ENCODE measurements at regions not wholly inside any gene's neighbourhood (a gene's known extent, or its start where the extent isn't known, plus 50 kb on each side); places are given as distances from the start of the nearest gene placed in this dataset.
A peak's percentile ranks its signal among the peaks of the same experiment; 100 is the strongest.

- DNase-seq, result no peak
Observed at GRCh38 chr16:13553453-13553985, 366.4 kb upstream of the ERCC4 start.

GRCh38 chr16:13554005-13554404, 365.9 kb upstream of the ERCC4 start:
- DNase-seq, result no peak

DNA sequence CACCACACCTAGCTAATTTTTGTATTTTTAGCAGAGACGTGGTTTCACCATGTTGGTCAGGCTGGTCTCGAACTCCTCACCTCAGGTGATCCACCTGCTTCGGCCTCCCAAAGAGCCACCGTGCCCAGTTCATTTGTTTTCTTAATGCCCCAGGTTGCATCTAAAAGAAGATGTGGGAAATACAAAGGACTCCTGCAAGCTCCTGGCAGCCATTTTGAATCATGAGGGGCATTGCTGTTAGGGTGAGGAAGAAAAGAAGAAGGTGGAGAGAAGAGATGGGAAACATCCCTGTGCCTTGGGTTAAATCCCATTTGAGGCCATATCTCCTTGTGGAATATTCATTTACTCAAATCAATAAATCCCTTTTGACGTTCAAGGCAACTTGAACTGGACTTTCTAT, 365.3 kb upstream of the ERCC4 start:
- DNase-seq, result no peak

GRCh38 chr16:13557418-13557817, 362.5 kb upstream of the ERCC4 start:
- DNase-seq, result no peak

DNA sequence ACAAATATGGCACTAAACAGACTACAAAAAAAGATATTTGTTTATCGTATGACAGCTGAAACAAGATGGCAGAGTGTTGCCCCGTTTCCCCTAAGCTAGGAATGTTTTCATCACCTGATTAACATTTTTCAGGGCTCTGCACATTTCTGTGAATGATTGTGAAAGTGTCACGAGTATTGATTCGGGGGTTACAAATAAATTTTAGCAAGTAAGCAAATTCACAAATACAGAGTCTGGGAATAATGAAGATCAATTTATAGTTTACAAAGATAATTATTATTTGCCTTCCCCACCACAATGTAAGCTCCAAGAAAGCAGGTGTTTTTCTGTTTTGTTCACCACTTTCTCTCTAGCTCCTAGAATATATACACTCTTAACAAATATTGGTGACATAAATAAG, 361.2 kb upstream of the ERCC4 start:
- no peak for DNase-seq

- DNase-seq, result no peak
Observed at GRCh38 chr16:13559624-13560023, 360.3 kb upstream of the ERCC4 start.

GRCh38 chr16:13560151-13560550, 359.8 kb upstream of the ERCC4 start:
- no peak for DNase-seq

DNA sequence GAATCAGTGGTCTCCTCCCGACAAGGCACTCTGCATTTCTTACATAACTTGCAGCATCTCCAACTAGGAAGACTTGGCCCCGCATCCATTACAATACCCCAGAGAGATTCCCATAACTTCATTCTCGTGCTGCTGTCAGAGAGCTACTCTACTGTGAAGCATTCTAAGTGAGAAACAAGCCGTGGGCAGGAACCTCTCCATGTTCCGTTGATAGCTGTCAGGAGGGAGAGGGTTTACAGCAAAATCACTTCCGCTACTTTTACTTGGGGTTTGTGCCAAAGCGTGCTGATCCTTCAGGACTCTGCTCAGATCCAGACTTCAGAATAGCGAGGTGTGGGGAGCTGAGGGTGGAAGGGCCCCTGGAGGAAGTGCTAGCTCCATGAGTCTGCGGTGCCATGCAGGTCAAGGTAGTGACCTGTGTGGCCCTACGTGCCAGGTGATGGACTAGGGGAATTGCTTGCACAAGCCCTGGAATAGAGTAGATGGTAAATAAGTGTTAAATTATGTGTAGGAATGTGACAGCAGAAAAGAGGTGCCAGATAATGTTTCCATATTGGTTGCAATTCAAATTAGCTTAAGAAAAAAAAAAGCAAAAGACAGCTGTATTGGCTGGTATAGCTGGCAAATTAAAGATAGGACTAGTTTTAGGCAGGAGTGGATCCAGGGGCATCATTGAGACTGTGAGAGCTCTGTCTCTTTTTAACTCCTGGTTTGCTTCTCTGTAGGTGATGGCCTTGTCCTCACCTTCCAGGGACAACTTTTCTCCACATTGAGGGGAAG, 358.5 kb upstream of the ERCC4 start:
- DNase-seq, result no peak

- DNase-seq, result no peak
Observed at GRCh38 chr16:13568803-13569202, 351.2 kb upstream of the ERCC4 start.

DNA sequence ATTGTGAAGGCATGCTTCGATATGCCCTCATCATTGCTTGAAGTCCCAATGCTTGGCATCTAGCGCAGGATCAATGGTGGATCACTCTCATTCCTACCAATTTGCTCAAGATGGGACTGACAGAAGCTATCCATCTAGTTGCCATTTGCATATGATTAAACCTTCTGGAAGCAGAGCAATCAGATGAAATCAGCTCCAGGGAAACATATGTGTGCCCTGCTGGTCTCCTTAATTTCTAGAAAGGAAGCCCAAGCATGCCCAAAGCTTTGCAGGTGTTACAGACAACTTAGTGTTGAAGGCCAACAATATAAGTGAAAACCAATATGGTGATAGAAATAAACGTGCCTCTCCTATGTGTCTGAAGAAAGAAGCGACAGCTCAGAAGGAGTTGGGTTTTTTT, 350.0 kb upstream of the ERCC4 start:
- no peak for DNase-seq

GRCh38 chr16:13571036-13571435, 348.9 kb upstream of the ERCC4 start:
- no peak for DNase-seq

DNA sequence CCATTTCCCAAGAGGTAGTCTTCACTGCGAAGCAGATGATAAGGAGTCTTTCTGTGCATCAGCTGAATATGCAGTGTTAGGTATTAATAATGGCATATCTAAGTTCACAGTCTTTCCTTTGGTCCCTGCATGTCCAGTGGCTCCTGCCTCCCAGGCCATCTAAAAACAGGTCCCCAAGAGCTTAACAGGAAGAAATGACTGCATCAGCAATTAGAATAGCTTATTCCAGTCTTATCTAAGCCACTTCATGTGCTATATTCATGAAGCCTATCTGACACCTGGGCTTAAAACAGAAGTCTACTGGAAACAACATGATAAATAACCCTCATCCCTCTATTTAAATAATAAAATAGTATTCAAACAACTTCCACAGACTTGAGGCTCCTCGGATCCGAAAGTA, 346.1 kb upstream of the ERCC4 start:
- no peak for DNase-seq

- no peak for DNase-seq
Observed at GRCh38 chr16:13586051-13586450, 333.9 kb upstream of the ERCC4 start.

- DNase-seq, result peak; percentile 25
Observed at GRCh38 chr16:13587181-13587580, 332.8 kb upstream of the ERCC4 start.

GRCh38 chr16:13594823-13595222, 325.1 kb upstream of the ERCC4 start:
- DNase-seq, result no peak

DNA sequence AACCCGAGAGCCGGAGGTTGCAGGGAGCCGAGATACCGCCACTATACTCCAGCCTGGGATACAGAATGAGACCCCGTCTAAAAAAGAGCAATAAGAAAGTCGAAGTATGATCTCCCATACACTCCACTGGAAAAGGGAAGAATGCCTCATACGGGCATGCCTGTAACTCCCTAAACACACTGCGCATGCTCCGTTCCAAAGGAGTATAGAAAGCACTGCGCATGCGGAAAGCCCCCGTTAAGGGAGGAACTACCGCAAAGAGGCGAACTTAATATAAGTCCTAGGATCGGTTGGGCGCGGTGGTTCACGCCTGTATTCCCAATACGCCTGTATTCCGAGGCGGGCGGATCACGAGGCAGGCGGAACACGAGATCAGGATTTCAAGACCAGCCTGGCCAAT, 313.1 kb upstream of the ERCC4 start:
- DNase-seq, result no peak

DNA sequence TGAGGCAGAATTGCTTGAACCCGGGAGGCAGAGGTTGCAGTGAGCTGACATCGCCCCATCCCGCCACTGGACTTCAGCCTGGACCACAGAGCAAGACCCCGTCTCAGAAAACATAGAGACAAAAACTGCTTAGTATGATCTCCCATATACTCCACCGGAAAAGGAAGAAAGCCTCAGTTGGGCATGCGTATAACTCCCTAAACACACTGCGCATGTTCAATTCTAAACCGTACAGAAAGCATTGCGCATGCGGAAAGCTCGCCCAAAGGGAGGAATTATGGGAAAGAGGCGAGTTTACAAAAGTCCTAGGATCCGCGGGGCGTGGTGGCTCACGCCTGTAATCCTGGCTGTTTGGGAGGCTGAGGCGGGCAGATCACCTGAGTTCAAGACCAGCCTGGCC, 312.7 kb upstream of the ERCC4 start:
- DNase-seq, result no peak

- no peak for DNase-seq
Observed at GRCh38 chr16:13611596-13611995, 308.4 kb upstream of the ERCC4 start.

GRCh38 chr16:13612623-13613022, 307.3 kb upstream of the ERCC4 start:
- DNase-seq, result no peak

GRCh38 chr16:13613165-13613564, 306.8 kb upstream of the ERCC4 start:
- no peak for DNase-seq

DNA sequence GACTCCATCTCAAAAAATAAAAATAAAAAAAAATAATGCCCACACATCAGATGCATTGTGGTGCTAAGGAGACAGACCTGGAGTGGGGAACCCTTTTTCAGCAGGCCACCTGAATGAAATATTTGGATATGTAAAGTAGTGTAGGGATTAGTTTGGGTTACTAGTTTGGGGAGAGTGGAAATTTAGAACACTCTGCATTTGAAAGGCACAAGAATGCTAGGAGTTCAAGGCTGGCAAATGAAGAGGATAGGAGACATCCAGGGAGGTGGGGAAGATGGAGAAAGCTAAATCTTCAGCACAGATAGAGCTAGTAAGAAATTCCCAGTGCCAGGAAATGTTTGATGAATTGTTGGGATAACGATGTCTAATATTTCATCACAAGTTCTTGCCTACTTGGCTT, 298.3 kb upstream of the ERCC4 start:
- no peak for DNase-seq

DNA sequence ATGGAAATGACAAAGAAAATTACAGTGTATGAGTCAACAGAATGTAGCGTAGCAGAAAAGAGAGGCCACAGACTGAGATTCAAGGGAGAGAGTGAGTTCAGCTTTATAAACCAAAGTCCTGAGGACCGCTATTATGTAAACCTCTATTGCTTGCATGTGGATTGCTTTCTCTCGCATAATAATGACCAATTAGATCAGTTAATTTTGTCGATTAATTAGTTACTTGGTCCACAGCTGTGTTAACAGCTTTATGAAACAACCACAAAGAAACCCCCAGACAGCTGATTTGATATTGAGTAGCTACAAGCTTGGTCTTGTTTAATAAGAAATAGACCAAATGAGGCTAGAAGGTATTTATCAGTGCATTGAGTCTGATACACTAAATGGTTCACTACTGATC, 291.8 kb upstream of the ERCC4 start:
- no peak for DNase-seq

GRCh38 chr16:13629704-13630103, 290.2 kb upstream of the ERCC4 start:
- no peak for DNase-seq

DNA sequence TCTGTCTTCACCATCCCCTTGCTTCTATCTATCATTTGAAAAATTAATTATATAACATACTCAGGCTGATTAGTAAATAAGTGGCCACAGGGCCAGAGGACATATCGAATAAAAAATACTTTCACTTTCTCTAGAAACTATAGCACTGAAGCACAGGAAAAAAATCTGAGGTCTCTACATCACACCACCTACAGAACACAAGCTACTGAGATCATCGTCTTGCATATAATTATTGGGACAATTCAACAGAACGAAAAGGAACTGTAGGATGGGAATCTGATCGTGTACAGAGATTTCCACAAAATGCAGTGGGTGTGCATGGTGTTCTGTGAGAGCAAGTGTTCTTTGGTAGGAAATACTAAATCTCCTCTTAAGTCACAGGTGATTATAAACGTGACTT, 289.6 kb upstream of the ERCC4 start:
- no peak for DNase-seq

Data from right kidney (tissue), 1 donor.